H1 (cell line): ENCODE measurements at regions not wholly inside any gene's neighbourhood (a gene's known extent, or its start where the extent isn't known, plus 50 kb on each side); places are given as distances from the start of the nearest gene placed in this dataset.
"Not testable (repeated sequence)": the region's sequence is repeated elsewhere in the genome, so short reads cannot be mapped to it uniquely, and the experiment has no call there.

Source experiments
- CTCF ChIA-PET: fragments of 300-600 bp; sonication (Branson Sonifier 250); formaldehyde crosslinking; loops from one replicate; lab custom pipeline; 2021; ENCODE audit not compliant: partially characterized antibody; lab: Charles Lee
- POLR2A ChIA-PET: fragments of 300-600 bp; sonication (Branson Sonifier 250); formaldehyde crosslinking; loops from one replicate; lab custom pipeline; 2021; ENCODE audit warnings: inconsistent platforms; ENCODE audit not compliant: partially characterized antibody; lab: Charles Lee
- DNase-seq, 2 experiments: peaks; one replicate each; pipeline versions ENCODE4 v3.0.0 to v3.0.0-alpha.2; 2010 to 2022; ENCODE audit warnings: low spot score in 2 of 2, low read depth in 1 of 2, mixed read lengths in 1 of 2
- FAIRE-seq: peaks from 2 replicates; lab custom pipeline; 2011; peaks lifted over from hg19 to GRCh38; lab: Jason Lieb, UNC
- H2AFZ ChIP-seq: 2 replicates; pipeline ENCODE4 v1.8.1; 2012; ENCODE audit warnings: low read length, inconsistent platforms
- H2AK5ac ChIP-seq: 2 replicates; pipeline ENCODE4 v1.6.1; 2013; ENCODE audit warnings: low read depth, low read length
- H2BK120ac ChIP-seq: replicated peaks from 2 replicates; pipeline ENCODE3; 2013; ENCODE audit warnings: low read depth, low read length, inconsistent platforms
- H2BK12ac ChIP-seq: 2 replicates; pipeline ENCODE4 v1.6.1; 2013; ENCODE audit warnings: low read depth, low read length
- H2BK15ac ChIP-seq: 2 replicates; pipeline ENCODE4 v1.6.1; 2013; ENCODE audit warnings: low read length
- H2BK20ac ChIP-seq: 2 replicates; pipeline ENCODE4 v1.6.1; 2013; ENCODE audit warnings: low read length
- H2BK5ac ChIP-seq: 2 replicates; pipeline ENCODE4 v1.6.1; 2013; ENCODE audit warnings: low read depth, low read length
- H3K14ac ChIP-seq: 2 replicates; pipeline ENCODE4 v1.6.1; 2013; ENCODE audit warnings: inconsistent platforms; ENCODE audit not compliant: insufficient read length
- H3K18ac ChIP-seq: 2 replicates; pipeline ENCODE4 v1.6.1; 2013; ENCODE audit warnings: low read length; ENCODE audit errors: extremely low read depth
- H3K23ac ChIP-seq: 2 replicates; pipeline ENCODE4 v1.6.1; 2013; ENCODE audit warnings: inconsistent platforms; ENCODE audit not compliant: insufficient read length
- H3K23me2 ChIP-seq: 2 replicates; pipeline ENCODE4 v1.6.1; 2013; ENCODE audit warnings: low read depth, low read length
- H3K27ac ChIP-seq: 2 replicates; pipeline ENCODE4 v1.6.1; 2011; ENCODE audit warnings: low read depth, low read length, inconsistent platforms
- H3K27me3 ChIP-seq, 4 experiments: replicated peaks in 1 of 4; 1 replicate in 1 of 4; 2 replicates in 3 of 4; pipeline versions ENCODE4 v1.6.1 to v1.8.1; 2011 to 2013; ENCODE audit warnings: low read length in 3 of 4, mild to moderate bottlenecking in 3 of 4, inconsistent platforms in 2 of 4, mixed read lengths in 2 of 4, moderate library complexity in 1 of 4; ENCODE audit not compliant: control insufficient read depth in 3 of 4, insufficient read depth in 3 of 4; ENCODE audit errors: extremely low read depth in 1 of 4
- H3K36me3 ChIP-seq, 4 experiments: 2 replicates each; pipeline versions ENCODE4 v1.6.1 to v1.8.1; 2011 to 2013; ENCODE audit warnings: mild to moderate bottlenecking in 4 of 4, low read length in 3 of 4, moderate library complexity in 2 of 4, control low read depth in 1 of 4, inconsistent platforms in 1 of 4; ENCODE audit not compliant: insufficient read depth in 4 of 4, control insufficient read depth in 2 of 4
- H3K4ac ChIP-seq: replicated peaks from 2 replicates; pipeline ENCODE3; 2013; ENCODE audit warnings: low read length, low read depth, mixed read lengths, inconsistent platforms; ENCODE audit not compliant: insufficient read length
- H3K4me1 ChIP-seq, 4 experiments: replicated peaks in 1 of 4; 1 replicate in 1 of 4; 2 replicates in 3 of 4; pipeline versions ENCODE4 v1.6.1 to v1.8.1; 2011 to 2013; ENCODE audit warnings: low read length in 3 of 4, inconsistent platforms in 2 of 4, mixed read lengths in 1 of 4; ENCODE audit not compliant: insufficient read depth in 4 of 4, control insufficient read depth in 3 of 4
- H3K4me2 ChIP-seq, 2 experiments: 2 replicates each; pipeline versions ENCODE4 v1.6.1 to v1.8.1; 2011 to 2013; ENCODE audit warnings: low read depth in 2 of 2, low read length in 2 of 2, control low read depth in 1 of 2, inconsistent platforms in 1 of 2, mild to moderate bottlenecking in 1 of 2; ENCODE audit not compliant: insufficient read depth in 1 of 2
- H3K4me3 ChIP-seq, 4 experiments: fragments of 200-600, 300-600 bp in 1 of 4; sonication (generic), shearing (Covaris generic), sonication (Bioruptor Twin) in 1 of 4; 2 replicates each; pipeline versions ENCODE4 v1.5.1 to v1.8.1; 2011 to 2016; ENCODE audit warnings: low read length in 4 of 4, low read depth in 3 of 4, control low read depth in 2 of 4, inconsistent platforms in 2 of 4, mild to moderate bottlenecking in 2 of 4, mixed read lengths in 1 of 4, moderate library complexity in 1 of 4; ENCODE audit not compliant: insufficient read depth in 2 of 4; ENCODE audit errors: extremely low read depth in 1 of 4
- H3K56ac ChIP-seq: replicated peaks from 2 replicates; pipeline ENCODE3; 2013; ENCODE audit warnings: low read depth, mild to moderate bottlenecking, mixed read lengths, low read length, inconsistent platforms; ENCODE audit not compliant: insufficient read length
- H3K79me1 ChIP-seq: 2 replicates; pipeline ENCODE4 v1.6.1; 2013; ENCODE audit warnings: low read depth, low read length, control low read depth
- H3K79me2 ChIP-seq, 2 experiments: 2 replicates each; pipeline versions ENCODE4 v1.6.1 to v1.8.1; 2012 to 2013; ENCODE audit warnings: low read length in 2 of 2, mild to moderate bottlenecking in 2 of 2, inconsistent platforms in 1 of 2; ENCODE audit not compliant: insufficient read depth in 2 of 2, control insufficient read depth in 1 of 2
- H3K9ac ChIP-seq, 4 experiments: replicated peaks in 1 of 4; 1 replicate in 1 of 4; 2 replicates in 3 of 4; pipeline versions ENCODE4 v1.6.1 to v1.8.1; 2011 to 2013; ENCODE audit warnings: low read depth in 3 of 4, low read length in 3 of 4, control low read depth in 2 of 4, mild to moderate bottlenecking in 2 of 4, moderate library complexity in 2 of 4, inconsistent platforms in 1 of 4; ENCODE audit errors: extremely low read depth in 1 of 4
- H3K9me3 ChIP-seq, 2 experiments: 2 replicates each; pipeline versions ENCODE4 v1.6.1 to v1.8.1; 2012 to 2013; ENCODE audit warnings: mild to moderate bottlenecking in 2 of 2, moderate library complexity in 2 of 2, control low read depth in 1 of 2, inconsistent platforms in 1 of 2, low read depth in 1 of 2, low read length in 1 of 2, mixed read lengths in 1 of 2; ENCODE audit not compliant: insufficient read depth in 2 of 2
- H4K20me1 ChIP-seq, 2 experiments: replicated peaks in 1 of 2; 2 replicates each; pipeline versions ENCODE3 to v1.8.1; 2011 to 2013; ENCODE audit warnings: inconsistent platforms in 2 of 2, low read length in 2 of 2, mild to moderate bottlenecking in 1 of 2; ENCODE audit not compliant: insufficient read depth in 2 of 2, control insufficient read depth in 1 of 2
- H4K5ac ChIP-seq: 2 replicates; pipeline ENCODE4 v1.6.1; 2013; ENCODE audit warnings: low read length, low read depth, mixed read lengths, inconsistent platforms; ENCODE audit not compliant: insufficient read length
- H4K8ac ChIP-seq: 2 replicates; pipeline ENCODE4 v1.8.0; 2013; ENCODE audit warnings: mild to moderate bottlenecking, moderate library complexity, low read length, inconsistent platforms; ENCODE audit not compliant: insufficient read depth; ENCODE audit errors: extremely low read depth
- H4K91ac ChIP-seq: replicated peaks from 2 replicates; pipeline ENCODE3; 2013; ENCODE audit warnings: low read length, mixed read lengths, inconsistent platforms; ENCODE audit not compliant: insufficient read length
- WGBS, 2 experiments: shearing (Covaris generic) in 1 of 2; methylation state at CpG; one replicate each; pipeline versions ENCODE4 v1.1.6 to v1.1.7; 2013 to 2015; ENCODE audit warnings: low lambda C conversion rate in 2 of 2, mixed read lengths in 2 of 2, inconsistent platforms in 1 of 2, low coverage in 1 of 2, missing lambda C conversion rate in 1 of 2; ENCODE audit not compliant: insufficient replicate concordance in 2 of 2, insufficient coverage in 1 of 2, insufficient read length in 1 of 2; ENCODE audit errors: extremely low coverage in 1 of 2, missing lambda C conversion rate in 1 of 2; 5-methylcytosine and 5-hydroxymethylcytosine counted together

DNA sequence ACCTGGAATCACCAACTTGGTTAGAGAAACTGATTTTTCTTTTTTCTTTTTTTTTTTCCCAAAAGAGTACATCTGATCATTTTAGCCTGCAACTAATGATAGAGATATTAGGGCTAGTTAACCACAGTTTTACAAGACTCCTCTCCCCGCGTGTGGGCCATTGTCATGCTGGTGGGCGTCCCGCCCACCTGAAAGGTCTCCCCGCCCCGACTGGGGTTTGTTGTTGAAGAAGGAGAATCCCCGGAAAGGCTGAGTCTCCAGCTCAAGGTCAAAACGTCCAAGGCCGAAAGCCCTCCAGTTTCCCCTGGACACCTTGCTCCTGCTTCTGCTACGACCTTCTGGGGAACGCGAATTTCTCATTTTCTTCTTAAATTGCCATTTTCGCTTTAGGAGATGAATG, 162.0 kb downstream of the RTL9 start:
- H3K23ac ChIP-seq, H2BK12ac ChIP-seq, H3K23me2 ChIP-seq, H3K4ac ChIP-seq, H2BK15ac ChIP-seq, H3K27ac ChIP-seq, H3K27me3 ChIP-seq, H3K56ac ChIP-seq, H2AFZ ChIP-seq, H3K4me2 ChIP-seq, H4K20me1 ChIP-seq, H4K8ac ChIP-seq, DNase-seq, H3K9ac ChIP-seq, H2BK20ac ChIP-seq, H2BK5ac ChIP-seq, H4K5ac ChIP-seq, H3K14ac ChIP-seq, H4K91ac ChIP-seq, H2AK5ac ChIP-seq, H3K79me2 ChIP-seq, H3K36me3 ChIP-seq, H3K4me1 ChIP-seq, H2BK120ac ChIP-seq, H3K79me1 ChIP-seq, H3K9me3 ChIP-seq, H3K18ac ChIP-seq, CTCF ChIA-PET, POLR2A ChIA-PET: not testable (repeated sequence)
- FAIRE-seq = peak; percentile 100
- WGBS, 2 experiments = 54% methylated on average over 6 of the region's 13 CpGs; no CpG with 5 or more reads in 1 of the 2 experiments
- peak overlapping the region in 1 of 4 experiments; percentile 38; a peak in 1 of 8 replicates for H3K4me3 ChIP-seq
